ENCODE measurements at regions not wholly inside any gene's neighbourhood (a gene's known extent, or its start where the extent isn't known, plus 50 kb on each side); places are given as distances from the start of the nearest gene placed in this dataset.
"Not testable (repeated sequence)": the region's sequence is repeated elsewhere in the genome, so short reads cannot be mapped to it uniquely, and the experiment has no call there.

- H3K4me1 ChIP-seq, result no peaks in the 10 kb centered on the region
- no peaks in the 10 kb centered on the region for H3K27me3 ChIP-seq (ENCODE audit: insufficient read depth in 3 of 3, low read length in 2 of 3)
- no peak overlapping the region for H3K4me3 ChIP-seq
- no peaks in the 10 kb centered on the region for H3K36me3 ChIP-seq (ENCODE audit: insufficient read depth in 1 of 2, low read depth in 1 of 2)
- H3K9me3 ChIP-seq, result no peaks in the 10 kb centered on the region
- no peak for ATAC-seq
- H3K27ac ChIP-seq, result no peak overlapping the region
- no peak for DNase-seq
- no peak for TF ChIP-seq CTCF (IDR thresholded peaks at IDR 0.05)
- intact Hi-C loops (cut with DNase I), result no loop called here
- 93 to 98% (median 95%) methylated on average over 3 of the region's 3 CpGs for WGBS, 3 donors
Measured at GRCh38 chr7:109616551-109617069, 1046.9 kb downstream of the DNAJB9 start.

- Histone ChIP-seq H3K36me3 (ENCODE audit: insufficient read depth in 1 of 2, low read depth in 1 of 2) (no peaks in the 10 kb centered on the region), H3K27me3 (ENCODE audit: insufficient read depth in 3 of 3, low read length in 2 of 3) (no peaks in the 10 kb centered on the region), H3K4me3 (no peak overlapping the region), H3K9me3 (no peaks in the 10 kb centered on the region), H3K4me1 (no peaks in the 10 kb centered on the region), H3K27ac (no peak overlapping the region)
- intact Hi-C loops (cut with DNase I), result no loop called here
- 88 to 96% (median 91%) methylated on average over 1 of the region's 1 CpG for WGBS, 3 donors
- no peak for TF ChIP-seq CTCF (IDR thresholded peaks at IDR 0.05)
- ATAC-seq, result no peak
- no peak for DNase-seq
Measured at GRCh38 chr7:109622320-109622719, 1052.6 kb downstream of the DNAJB9 start.

GRCh38 chr7:109632890-109633289 lies 1063.2 kb downstream of the DNAJB9 start:
- not testable (repeated sequence) for ATAC-seq

GRCh38 chr7:109635374-109635773 lies 1065.7 kb downstream of the DNAJB9 start:
- WGBS, 3 donors, result 38 to 57% (median 42%) methylated on average over 3 of the region's 3 CpGs
- no peak for ATAC-seq
- no peaks in the 10 kb centered on the region for H3K9me3 ChIP-seq
- no peak overlapping the region for H3K4me3 ChIP-seq
- DNase-seq, result no peak
- no peaks in the 10 kb centered on the region for H3K4me1 ChIP-seq
- no peak for TF ChIP-seq CTCF (IDR thresholded peaks at IDR 0.05)
- H3K27me3 ChIP-seq (ENCODE audit: insufficient read depth in 3 of 3, low read length in 2 of 3), result no peaks in the 10 kb centered on the region
- H3K36me3 ChIP-seq (ENCODE audit: insufficient read depth in 1 of 2, low read depth in 1 of 2), result no peaks in the 10 kb centered on the region
- no peak overlapping the region for H3K27ac ChIP-seq
- intact Hi-C loops (cut with DNase I), result no loop called here

More at GRCh38 chr7:109632890-109633289, 1063.2 kb downstream of the DNAJB9 start:
- intact Hi-C loops (cut with DNase I); H3K4me1 ChIP-seq; H3K27ac ChIP-seq; H3K9me3 ChIP-seq; H3K4me3 ChIP-seq; DNase-seq; H3K36me3 ChIP-seq (ENCODE audit: insufficient read depth in 1 of 2, low read depth in 1 of 2); H3K27me3 ChIP-seq (ENCODE audit: insufficient read depth in 3 of 3, low read length in 2 of 3): not testable (repeated sequence)
- 77 to 86% (median 86%) methylated on average over 8 of the region's 8 CpGs for WGBS, 3 donors

- no peaks in the 10 kb centered on the region for H3K36me3 ChIP-seq (ENCODE audit: insufficient read depth in 1 of 2, low read depth in 1 of 2)
- no peak for TF ChIP-seq CTCF (IDR thresholded peaks at IDR 0.05)
- no peaks in the 10 kb centered on the region for H3K9me3 ChIP-seq
- no peaks in the 10 kb centered on the region for H3K27me3 ChIP-seq (ENCODE audit: insufficient read depth in 3 of 3, low read length in 2 of 3)
- H3K4me3 ChIP-seq, result no peak overlapping the region
- DNase-seq, result no peak
- no peak for ATAC-seq
- no peaks in the 10 kb centered on the region for H3K4me1 ChIP-seq
- WGBS, 3 donors, result 90 to 98% (median 92%) methylated on average over 4 of the region's 4 CpGs
- H3K27ac ChIP-seq, result no peak overlapping the region
- intact Hi-C loops (cut with DNase I), result no loop called here
Measured at GRCh38 chr7:109637428-109637990, 1067.8 kb downstream of the DNAJB9 start.
